PC-3 (cell line): ENCODE measurements at regions not wholly inside any gene's neighbourhood (a gene's known extent, or its start where the extent isn't known, plus 50 kb on each side); places are given as distances from the start of the nearest gene placed in this dataset.

Experiments used
- CTCF ChIP-seq: fragments of 300-600 bp; sonication (generic); conservative IDR thresholded peaks from 2 replicates; pipeline ENCODE4 v1.5.1; 2017; ENCODE audit warnings: antibody characterized with exemption, low read depth, mild to moderate bottlenecking, low read length
- EZH2 ChIP-seq: fragments of 300-600 bp; sonication (generic); IDR thresholded peaks from one replicate; pipeline ENCODE4 v1.6.1; 2017; ENCODE audit warnings: antibody characterized with exemption, mild to moderate bottlenecking, low read length; ENCODE audit not compliant: unreplicated experiment

GRCh38 chr10:123442901-123443300 is 223.3 kb upstream of the GPR26 start:
- TF ChIP-seq CTCF, result no peak
- no peak for TF ChIP-seq EZH2
